ENCODE measurements at regions not wholly inside any gene's neighbourhood (a gene's known extent, or its start where the extent isn't known, plus 50 kb on each side); places are given as distances from the start of the nearest gene placed in this dataset.

- no peaks in the 10 kb centered on the region for H3K4me1 ChIP-seq (ENCODE audit: low read length)
- H4K20me1 ChIP-seq (ENCODE audit: insufficient read depth, low read length), result no peaks in the 10 kb centered on the region
- TF ChIP-seq EZH2phosphoT487 (IDR thresholded peaks at IDR 0.05; ENCODE audit: low read depth) (no peak), CTCF (IDR thresholded peaks at IDR 0.05; ENCODE audit: low read depth, low read length) (no peak)
- H2AFZ ChIP-seq (ENCODE audit: low read depth, low read length), result no peak overlapping the region
- no peaks in the 10 kb centered on the region for H3K79me2 ChIP-seq (ENCODE audit: low read length)
- no peak overlapping the region for H3K27ac ChIP-seq (ENCODE audit: low read length)
- no peaks in the 10 kb centered on the region for H3K36me3 ChIP-seq (replicated peaks; ENCODE audit: low read depth, low read length)
- H3K9ac ChIP-seq (ENCODE audit: low read length), result no peak overlapping the region
- no peak overlapping the region for H3K4me2 ChIP-seq (ENCODE audit: low read length)
- H3K27me3 ChIP-seq (ENCODE audit: low read depth, low read length), result no peaks in the 10 kb centered on the region
- no peak overlapping the region for H3K4me3 ChIP-seq (ENCODE audit: low read length)
- no peaks in the 10 kb centered on the region for H3K9me3 ChIP-seq (ENCODE audit: insufficient read depth, low read length)
These were observed 145.0 kb upstream of the PDE10A start for GRCh38 chr6:165808021-165808420.

GRCh38 chr6:165807249-165807960, 144.4 kb upstream of the PDE10A start:
- no peaks in the 10 kb centered on the region for H4K20me1 ChIP-seq (ENCODE audit: insufficient read depth, low read length)

GRCh38 chr6:165806126-165806810, 143.2 kb upstream of the PDE10A start:
- Histone ChIP-seq H3K4me2 (ENCODE audit: low read length) (no peak overlapping the region), H3K4me1 (ENCODE audit: low read length) (no peaks in the 10 kb centered on the region)

More at GRCh38 chr6:165807249-165807960, 144.4 kb upstream of the PDE10A start:
- Histone ChIP-seq H3K9ac (ENCODE audit: low read length) (no peak overlapping the region), H3K9me3 (ENCODE audit: insufficient read depth, low read length) (no peaks in the 10 kb centered on the region), H3K4me2 (ENCODE audit: low read length) (no peak overlapping the region), H3K36me3 (replicated peaks; ENCODE audit: low read depth, low read length) (no peaks in the 10 kb centered on the region), H2AFZ (ENCODE audit: low read depth, low read length) (no peak overlapping the region), H3K79me2 (ENCODE audit: low read length) (no peaks in the 10 kb centered on the region), H3K4me1 (ENCODE audit: low read length) (no peaks in the 10 kb centered on the region), H3K27me3 (ENCODE audit: low read depth, low read length) (no peaks in the 10 kb centered on the region), H3K27ac (ENCODE audit: low read length) (no peak overlapping the region), H3K4me3 (ENCODE audit: low read length) (no peak overlapping the region)
- no peak for TF ChIP-seq CTCF (IDR thresholded peaks at IDR 0.05; ENCODE audit: low read depth, low read length)
- TF ChIP-seq EZH2phosphoT487 (IDR thresholded peaks at IDR 0.05; ENCODE audit: low read depth), result no peak

More at GRCh38 chr6:165806126-165806810, 143.2 kb upstream of the PDE10A start:
- Histone ChIP-seq H3K27ac (ENCODE audit: low read length) (no peak overlapping the region), H3K4me3 (ENCODE audit: low read length) (no peak overlapping the region), H3K36me3 (replicated peaks; ENCODE audit: low read depth, low read length) (no peaks in the 10 kb centered on the region), H3K79me2 (ENCODE audit: low read length) (no peaks in the 10 kb centered on the region), H3K9ac (ENCODE audit: low read length) (no peak overlapping the region), H3K9me3 (ENCODE audit: insufficient read depth, low read length) (no peaks in the 10 kb centered on the region), H3K27me3 (ENCODE audit: low read depth, low read length) (no peaks in the 10 kb centered on the region), H4K20me1 (ENCODE audit: insufficient read depth, low read length) (no peaks in the 10 kb centered on the region), H2AFZ (ENCODE audit: low read depth, low read length) (no peak overlapping the region)
- TF ChIP-seq EZH2phosphoT487 (IDR thresholded peaks at IDR 0.05; ENCODE audit: low read depth) (no peak), CTCF (IDR thresholded peaks at IDR 0.05; ENCODE audit: low read depth, low read length) (no peak)

Data from OCI-LY3 (cell line).